ENCODE measurements at regions not wholly inside any gene's neighbourhood (a gene's known extent, or its start where the extent isn't known, plus 50 kb on each side); places are given as distances from the start of the nearest gene placed in this dataset.
"Not testable (repeated sequence)": the region's sequence is repeated elsewhere in the genome, so short reads cannot be mapped to it uniquely, and the experiment has no call there.

- H3K27me3 ChIP-seq (ENCODE audit: control insufficient read depth in 1 of 2, insufficient read depth in 2 of 2, low read length in 2 of 2); H3K4me1 ChIP-seq (ENCODE audit: control insufficient read depth, insufficient read depth, low read length); H3K9ac ChIP-seq (ENCODE audit: low read length in 2 of 2); H3K27ac ChIP-seq (ENCODE audit: low read length); H3K36me3 ChIP-seq (ENCODE audit: control insufficient read depth in 2 of 2, insufficient read depth in 2 of 2, low read length in 2 of 2); H3K9me3 ChIP-seq (ENCODE audit: control insufficient read depth in 2 of 2, low read length in 2 of 2); H3K4me3 ChIP-seq (ENCODE audit: low read length in 2 of 2): not testable (repeated sequence)
Observed at GRCh38 chr9:67349424-67349759, 357.0 kb upstream of the SPATA31A3 start.

- not testable (repeated sequence) for H3K4me1 ChIP-seq (ENCODE audit: control insufficient read depth, insufficient read depth, low read length); H3K9me3 ChIP-seq (ENCODE audit: control insufficient read depth in 2 of 2, low read length in 2 of 2); H3K9ac ChIP-seq (ENCODE audit: low read length in 2 of 2); H3K27me3 ChIP-seq (ENCODE audit: control insufficient read depth in 1 of 2, insufficient read depth in 2 of 2, low read length in 2 of 2); H3K27ac ChIP-seq (ENCODE audit: low read length); H3K36me3 ChIP-seq (ENCODE audit: control insufficient read depth in 2 of 2, insufficient read depth in 2 of 2, low read length in 2 of 2); H3K4me3 ChIP-seq (ENCODE audit: low read length in 2 of 2)
Observed at GRCh38 chr9:67348562-67349423, 356.4 kb upstream of the SPATA31A3 start.

GRCh38 chr9:67348094-67348493 lies 355.7 kb upstream of the SPATA31A3 start:
- H3K4me1 ChIP-seq (ENCODE audit: control insufficient read depth, insufficient read depth, low read length); H3K9ac ChIP-seq (ENCODE audit: low read length in 2 of 2); H3K9me3 ChIP-seq (ENCODE audit: control insufficient read depth in 2 of 2, low read length in 2 of 2); H3K27me3 ChIP-seq (ENCODE audit: control insufficient read depth in 1 of 2, insufficient read depth in 2 of 2, low read length in 2 of 2); H3K36me3 ChIP-seq (ENCODE audit: control insufficient read depth in 2 of 2, insufficient read depth in 2 of 2, low read length in 2 of 2); H3K4me3 ChIP-seq (ENCODE audit: low read length in 2 of 2); H3K27ac ChIP-seq (ENCODE audit: low read length): not testable (repeated sequence)

GRCh38 chr9:67339216-67339615 lies 346.9 kb upstream of the SPATA31A3 start:
- H3K4me1 ChIP-seq (ENCODE audit: control insufficient read depth, insufficient read depth, low read length); H3K27me3 ChIP-seq (ENCODE audit: control insufficient read depth in 1 of 2, insufficient read depth in 2 of 2, low read length in 2 of 2); H3K9me3 ChIP-seq (ENCODE audit: control insufficient read depth in 2 of 2, low read length in 2 of 2); H3K36me3 ChIP-seq (ENCODE audit: control insufficient read depth in 2 of 2, insufficient read depth in 2 of 2, low read length in 2 of 2); H3K9ac ChIP-seq (ENCODE audit: low read length in 2 of 2); H3K4me3 ChIP-seq (ENCODE audit: low read length in 2 of 2); H3K27ac ChIP-seq (ENCODE audit: low read length): not testable (repeated sequence)

GRCh38 chr9:67338201-67338600 lies 345.9 kb upstream of the SPATA31A3 start:
- not testable (repeated sequence) for H3K27me3 ChIP-seq (ENCODE audit: control insufficient read depth in 1 of 2, insufficient read depth in 2 of 2, low read length in 2 of 2); H3K9me3 ChIP-seq (ENCODE audit: control insufficient read depth in 2 of 2, low read length in 2 of 2); H3K4me3 ChIP-seq (ENCODE audit: low read length in 2 of 2); H3K36me3 ChIP-seq (ENCODE audit: control insufficient read depth in 2 of 2, insufficient read depth in 2 of 2, low read length in 2 of 2); H3K9ac ChIP-seq (ENCODE audit: low read length in 2 of 2); H3K27ac ChIP-seq (ENCODE audit: low read length); H3K4me1 ChIP-seq (ENCODE audit: control insufficient read depth, insufficient read depth, low read length)

- not testable (repeated sequence) for H3K27me3 ChIP-seq (ENCODE audit: control insufficient read depth in 1 of 2, insufficient read depth in 2 of 2, low read length in 2 of 2); H3K4me1 ChIP-seq (ENCODE audit: control insufficient read depth, insufficient read depth, low read length); H3K9ac ChIP-seq (ENCODE audit: low read length in 2 of 2); H3K27ac ChIP-seq (ENCODE audit: low read length); H3K9me3 ChIP-seq (ENCODE audit: control insufficient read depth in 2 of 2, low read length in 2 of 2); H3K4me3 ChIP-seq (ENCODE audit: low read length in 2 of 2); H3K36me3 ChIP-seq (ENCODE audit: control insufficient read depth in 2 of 2, insufficient read depth in 2 of 2, low read length in 2 of 2)
Observed at GRCh38 chr9:67334727-67335572, 342.6 kb upstream of the SPATA31A3 start.

- H3K4me3 ChIP-seq (ENCODE audit: low read length in 2 of 2); H3K9me3 ChIP-seq (ENCODE audit: control insufficient read depth in 2 of 2, low read length in 2 of 2); H3K36me3 ChIP-seq (ENCODE audit: control insufficient read depth in 2 of 2, insufficient read depth in 2 of 2, low read length in 2 of 2); H3K27me3 ChIP-seq (ENCODE audit: control insufficient read depth in 1 of 2, insufficient read depth in 2 of 2, low read length in 2 of 2); H3K27ac ChIP-seq (ENCODE audit: low read length); H3K4me1 ChIP-seq (ENCODE audit: control insufficient read depth, insufficient read depth, low read length); H3K9ac ChIP-seq (ENCODE audit: low read length in 2 of 2): not testable (repeated sequence)
Observed at GRCh38 chr9:67331634-67332033, 339.3 kb upstream of the SPATA31A3 start.

- not testable (repeated sequence) for H3K36me3 ChIP-seq (ENCODE audit: control insufficient read depth in 2 of 2, insufficient read depth in 2 of 2, low read length in 2 of 2); H3K4me3 ChIP-seq (ENCODE audit: low read length in 2 of 2); H3K9ac ChIP-seq (ENCODE audit: low read length in 2 of 2); H3K4me1 ChIP-seq (ENCODE audit: control insufficient read depth, insufficient read depth, low read length); H3K27me3 ChIP-seq (ENCODE audit: control insufficient read depth in 1 of 2, insufficient read depth in 2 of 2, low read length in 2 of 2); H3K27ac ChIP-seq (ENCODE audit: low read length); H3K9me3 ChIP-seq (ENCODE audit: control insufficient read depth in 2 of 2, low read length in 2 of 2)
Observed at GRCh38 chr9:67313409-67313808, 321.1 kb upstream of the SPATA31A3 start.

GRCh38 chr9:67312504-67312903 lies 320.2 kb upstream of the SPATA31A3 start:
- H3K9me3 ChIP-seq (ENCODE audit: control insufficient read depth in 2 of 2, low read length in 2 of 2); H3K27ac ChIP-seq (ENCODE audit: low read length); H3K36me3 ChIP-seq (ENCODE audit: control insufficient read depth in 2 of 2, insufficient read depth in 2 of 2, low read length in 2 of 2); H3K27me3 ChIP-seq (ENCODE audit: control insufficient read depth in 1 of 2, insufficient read depth in 2 of 2, low read length in 2 of 2); H3K4me1 ChIP-seq (ENCODE audit: control insufficient read depth, insufficient read depth, low read length); H3K4me3 ChIP-seq (ENCODE audit: low read length in 2 of 2); H3K9ac ChIP-seq (ENCODE audit: low read length in 2 of 2): not testable (repeated sequence)

- H3K9ac ChIP-seq (ENCODE audit: low read length in 2 of 2); H3K4me1 ChIP-seq (ENCODE audit: control insufficient read depth, insufficient read depth, low read length); H3K36me3 ChIP-seq (ENCODE audit: control insufficient read depth in 2 of 2, insufficient read depth in 2 of 2, low read length in 2 of 2); H3K27me3 ChIP-seq (ENCODE audit: control insufficient read depth in 1 of 2, insufficient read depth in 2 of 2, low read length in 2 of 2); H3K9me3 ChIP-seq (ENCODE audit: control insufficient read depth in 2 of 2, low read length in 2 of 2); H3K27ac ChIP-seq (ENCODE audit: low read length); H3K4me3 ChIP-seq (ENCODE audit: low read length in 2 of 2): not testable (repeated sequence)
Observed at GRCh38 chr9:67307109-67307508, 314.8 kb upstream of the SPATA31A3 start.

GRCh38 chr9:67288797-67289196 lies 296.4 kb upstream of the SPATA31A3 start:
- not testable (repeated sequence) for H3K9me3 ChIP-seq (ENCODE audit: control insufficient read depth in 2 of 2, low read length in 2 of 2); H3K27me3 ChIP-seq (ENCODE audit: control insufficient read depth in 1 of 2, insufficient read depth in 2 of 2, low read length in 2 of 2); H3K4me1 ChIP-seq (ENCODE audit: control insufficient read depth, insufficient read depth, low read length); H3K9ac ChIP-seq (ENCODE audit: low read length in 2 of 2); H3K4me3 ChIP-seq (ENCODE audit: low read length in 2 of 2); H3K36me3 ChIP-seq (ENCODE audit: control insufficient read depth in 2 of 2, insufficient read depth in 2 of 2, low read length in 2 of 2); H3K27ac ChIP-seq (ENCODE audit: low read length)

Measured in stomach smooth muscle (tissue), 2 donors.